ENCODE measurements at regions not wholly inside any gene's neighbourhood (a gene's known extent, or its start where the extent isn't known, plus 50 kb on each side); places are given as distances from the start of the nearest gene placed in this dataset.

DNA sequence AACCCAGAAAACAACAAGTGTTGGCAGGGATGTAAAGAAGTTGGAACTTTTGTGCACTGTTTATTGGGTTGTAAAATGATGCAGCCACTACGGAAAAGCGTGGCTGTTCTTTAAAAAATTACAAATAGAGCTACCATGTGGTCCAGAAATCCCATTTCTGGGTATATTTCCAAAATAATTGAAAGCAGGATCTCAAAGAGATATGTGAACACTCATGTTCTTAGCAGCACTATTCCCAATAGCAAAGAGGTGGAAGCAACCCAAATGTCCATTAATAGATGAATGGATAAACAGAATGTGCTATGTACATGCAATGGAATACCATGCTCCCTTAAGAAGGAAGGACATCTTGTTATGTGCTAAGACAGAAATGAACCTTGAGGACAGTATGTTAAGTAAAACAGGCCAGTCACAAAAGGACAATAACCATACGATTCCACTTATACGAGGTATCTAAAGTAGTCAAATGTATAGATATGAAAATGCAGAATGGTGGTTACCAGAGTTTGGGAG lies 249.5 kb downstream of the PHLDA1 start:
- H3K4me3 ChIP-seq (ENCODE audit: low read length in 3 of 3) = no peak overlapping the region
- H3K9ac ChIP-seq (ENCODE audit: low read length in 3 of 3) = no peak overlapping the region
- TF ChIP-seq, protein P1, sequence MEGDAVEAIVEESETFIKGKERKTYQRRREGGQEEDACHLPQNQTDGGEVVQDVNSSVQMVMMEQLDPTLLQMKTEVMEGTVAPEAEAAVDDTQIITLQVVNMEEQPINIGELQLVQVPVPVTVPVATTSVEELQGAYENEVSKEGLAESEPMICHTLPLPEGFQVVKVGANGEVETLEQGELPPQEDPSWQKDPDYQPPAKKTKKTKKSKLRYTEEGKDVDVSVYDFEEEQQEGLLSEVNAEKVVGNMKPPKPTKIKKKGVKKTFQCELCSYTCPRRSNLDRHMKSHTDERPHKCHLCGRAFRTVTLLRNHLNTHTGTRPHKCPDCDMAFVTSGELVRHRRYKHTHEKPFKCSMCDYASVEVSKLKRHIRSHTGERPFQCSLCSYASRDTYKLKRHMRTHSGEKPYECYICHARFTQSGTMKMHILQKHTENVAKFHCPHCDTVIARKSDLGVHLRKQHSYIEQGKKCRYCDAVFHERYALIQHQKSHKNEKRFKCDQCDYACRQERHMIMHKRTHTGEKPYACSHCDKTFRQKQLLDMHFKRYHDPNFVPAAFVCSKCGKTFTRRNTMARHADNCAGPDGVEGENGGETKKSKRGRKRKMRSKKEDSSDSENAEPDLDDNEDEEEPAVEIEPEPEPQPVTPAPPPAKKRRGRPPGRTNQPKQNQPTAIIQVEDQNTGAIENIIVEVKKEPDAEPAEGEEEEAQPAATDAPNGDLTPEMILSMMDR (IDR thresholded peaks at IDR 0.05; ENCODE audit: borderline replicate concordance, extremely low read depth, insufficient read depth) = no peak
- no peaks in the 10 kb centered on the region for H3K36me3 ChIP-seq (ENCODE audit: control insufficient read depth in 2 of 3, insufficient read depth in 3 of 3, low read length in 3 of 3)
- peaks cover 0 to 8% (median 5%) of the 10 kb centered on the region in 3 donors for H3K4me1 ChIP-seq (ENCODE audit: control insufficient read depth in 2 of 3, insufficient read depth in 2 of 3, low read depth in 1 of 3, low read length in 3 of 3)
- no peaks in the 10 kb centered on the region for H3K9me3 ChIP-seq (ENCODE audit: control insufficient read depth in 2 of 3, insufficient read depth in 1 of 3, low read length in 3 of 3)
- intact Hi-C loops (cut with DNase I) = no loop called here
- no peak for DNase-seq
- H3K27ac ChIP-seq (ENCODE audit: low read depth in 2 of 2, low read length in 2 of 2) = no peak overlapping the region
- FAIRE-seq = no peak
- no peaks in the 10 kb centered on the region for H3K27me3 ChIP-seq (ENCODE audit: control insufficient read depth, insufficient read depth, low read length)

DNA sequence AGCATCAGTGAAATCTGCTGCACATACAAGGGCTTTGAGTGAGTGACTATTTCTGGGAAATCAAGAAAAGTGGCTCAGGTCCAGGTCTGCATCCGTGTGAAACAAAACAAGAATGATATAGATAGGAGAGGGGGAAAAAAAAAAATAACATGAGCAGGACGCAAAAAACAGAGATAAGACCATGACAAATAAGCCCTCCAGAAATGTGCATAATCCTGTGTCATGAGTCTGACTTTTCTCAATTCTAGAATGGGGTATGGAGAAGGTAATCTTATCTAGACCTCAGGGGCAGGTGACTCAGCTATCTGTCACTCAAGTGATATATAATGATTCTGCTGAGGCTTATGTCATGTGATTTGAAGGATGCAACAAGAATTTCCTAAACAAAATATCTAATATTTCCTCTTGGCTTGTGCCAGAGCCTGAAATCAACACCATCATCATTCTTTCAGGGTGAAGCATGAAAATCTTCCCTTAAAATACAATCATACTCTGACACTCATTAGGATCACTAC lies 250.0 kb downstream of the PHLDA1 start:
- Histone ChIP-seq H3K27me3 (ENCODE audit: control insufficient read depth, insufficient read depth, low read length) (no peaks in the 10 kb centered on the region), H3K36me3 (ENCODE audit: control insufficient read depth in 2 of 3, insufficient read depth in 3 of 3, low read length in 3 of 3) (no peaks in the 10 kb centered on the region), H3K4me3 (ENCODE audit: low read length in 3 of 3) (no peak overlapping the region), H3K9me3 (ENCODE audit: control insufficient read depth in 2 of 3, insufficient read depth in 1 of 3, low read length in 3 of 3) (no peaks in the 10 kb centered on the region), H3K9ac (ENCODE audit: low read length in 3 of 3) (no peak overlapping the region), H3K27ac (ENCODE audit: low read depth in 2 of 2, low read length in 2 of 2) (no peak overlapping the region), H3K4me1 (ENCODE audit: control insufficient read depth in 2 of 3, insufficient read depth in 2 of 3, low read depth in 1 of 3, low read length in 3 of 3) (peaks cover 0 to 8% (median 5%) of the 10 kb centered on the region in 3 donors)
- TF ChIP-seq, protein P1 (IDR thresholded peaks at IDR 0.05; ENCODE audit: borderline replicate concordance, extremely low read depth, insufficient read depth) = no peak
- FAIRE-seq = no peak
- DNase-seq = no peak
- intact Hi-C loops (cut with DNase I) = no loop called here

DNA sequence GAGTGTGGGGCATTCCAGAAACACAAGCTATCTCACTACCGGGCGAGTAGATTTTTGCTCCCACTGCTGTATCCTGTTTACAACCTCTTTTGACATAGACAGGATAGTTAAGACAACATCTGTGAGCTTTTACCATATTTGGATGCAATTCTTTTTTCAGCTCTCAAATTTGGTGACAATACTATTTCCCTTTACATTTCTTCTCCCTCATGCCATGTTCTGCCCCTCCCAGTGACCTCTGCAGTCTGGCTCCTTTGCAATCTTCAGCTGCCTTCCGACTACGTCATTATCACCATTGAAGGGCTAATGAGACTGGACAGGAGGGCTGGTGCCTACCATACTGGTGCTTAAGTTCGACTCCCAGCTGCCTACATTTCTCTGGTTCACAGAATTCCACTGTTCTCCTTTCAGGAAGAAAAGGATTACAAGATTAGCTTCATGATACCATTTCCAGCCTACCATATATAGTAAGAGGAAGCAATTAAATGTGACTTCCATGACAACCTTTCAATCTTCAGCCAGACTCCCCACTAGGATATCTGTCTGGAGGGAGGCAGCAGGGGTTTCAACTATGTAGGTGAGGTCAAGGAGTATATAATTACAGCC lies 251.6 kb downstream of the PHLDA1 start:
- TF ChIP-seq, protein P1 (IDR thresholded peaks at IDR 0.05; ENCODE audit: borderline replicate concordance, extremely low read depth, insufficient read depth) = no peak
- DNase-seq = peak in 1 of 5 donors; percentile 25
- H3K36me3 ChIP-seq (ENCODE audit: control insufficient read depth in 2 of 3, insufficient read depth in 3 of 3, low read length in 3 of 3) = no peaks in the 10 kb centered on the region
- no peaks in the 10 kb centered on the region for H3K27me3 ChIP-seq (ENCODE audit: control insufficient read depth, insufficient read depth, low read length)
- intact Hi-C loops (cut with DNase I) = no loop called here
- no peak overlapping the region for H3K9ac ChIP-seq (ENCODE audit: low read length in 3 of 3)
- peaks cover 0 to 8% (median 5%) of the 10 kb centered on the region in 3 donors for H3K4me1 ChIP-seq (ENCODE audit: control insufficient read depth in 2 of 3, insufficient read depth in 2 of 3, low read depth in 1 of 3, low read length in 3 of 3)
- FAIRE-seq = no peak
- H3K4me3 ChIP-seq (ENCODE audit: low read length in 3 of 3) = no peak overlapping the region
- H3K9me3 ChIP-seq (ENCODE audit: control insufficient read depth in 2 of 3, insufficient read depth in 1 of 3, low read length in 3 of 3) = no peaks in the 10 kb centered on the region
- H3K27ac ChIP-seq (ENCODE audit: low read depth in 2 of 2, low read length in 2 of 2) = no peak overlapping the region

Measured in kidney (tissue), 13 donors.